LNCaP clone FGC (cell line): ENCODE measurements at regions not wholly inside any gene's neighbourhood (a gene's known extent, or its start where the extent isn't known, plus 50 kb on each side); places are given as distances from the start of the nearest gene placed in this dataset.

Experiments
- DNase-seq: peaks from one replicate; pipeline ENCODE4 v3.0.0-alpha.2; 2011; ENCODE audit warnings: low read depth
- H3K4me3 ChIP-seq: 2 replicates; pipeline ENCODE4 v1.5.1; 2011; ENCODE audit warnings: mild to moderate bottlenecking, low read depth, low read length, control low read depth
- CTCF ChIP-seq: IDR thresholded peaks from 2 replicates; pipeline ENCODE4 v1.5.1; 2012; ENCODE audit warnings: mild to moderate bottlenecking; ENCODE audit not compliant: control insufficient read depth, insufficient read depth; ENCODE audit errors: extremely low read depth

- no peak for DNase-seq
- no peak for TF ChIP-seq CTCF
- no peak overlapping the region for H3K4me3 ChIP-seq
These were observed 212.3 kb upstream of the ZBED5 start for GRCh38 chr11:11069841-11070835.

GRCh38 chr11:11068113-11068512 lies 210.3 kb upstream of the ZBED5 start:
- TF ChIP-seq CTCF, result no peak
- DNase-seq, result no peak
- no peak overlapping the region for H3K4me3 ChIP-seq

- DNase-seq, result no peak
- TF ChIP-seq CTCF, result no peak
- no peak overlapping the region for H3K4me3 ChIP-seq
These were observed 207.5 kb upstream of the ZBED5 start for GRCh38 chr11:11065396-11065795.

GRCh38 chr11:11057472-11057854 lies 199.6 kb upstream of the ZBED5 start:
- H3K4me3 ChIP-seq, result no peak overlapping the region
- DNase-seq, result no peak
- TF ChIP-seq CTCF, result no peak

- no peak for DNase-seq
- no peak overlapping the region for H3K4me3 ChIP-seq
- TF ChIP-seq CTCF, result no peak
These were observed 199.1 kb upstream of the ZBED5 start for GRCh38 chr11:11056749-11057471.

GRCh38 chr11:11056316-11056715 lies 198.5 kb upstream of the ZBED5 start:
- no peak overlapping the region for H3K4me3 ChIP-seq
- TF ChIP-seq CTCF, result no peak
- no peak for DNase-seq
